ENCODE measurements at regions not wholly inside any gene's neighbourhood (a gene's known extent, or its start where the extent isn't known, plus 50 kb on each side); places are given as distances from the start of the nearest gene placed in this dataset.
A peak's percentile ranks its signal among the peaks of the same experiment; 100 is the strongest.

DNA sequence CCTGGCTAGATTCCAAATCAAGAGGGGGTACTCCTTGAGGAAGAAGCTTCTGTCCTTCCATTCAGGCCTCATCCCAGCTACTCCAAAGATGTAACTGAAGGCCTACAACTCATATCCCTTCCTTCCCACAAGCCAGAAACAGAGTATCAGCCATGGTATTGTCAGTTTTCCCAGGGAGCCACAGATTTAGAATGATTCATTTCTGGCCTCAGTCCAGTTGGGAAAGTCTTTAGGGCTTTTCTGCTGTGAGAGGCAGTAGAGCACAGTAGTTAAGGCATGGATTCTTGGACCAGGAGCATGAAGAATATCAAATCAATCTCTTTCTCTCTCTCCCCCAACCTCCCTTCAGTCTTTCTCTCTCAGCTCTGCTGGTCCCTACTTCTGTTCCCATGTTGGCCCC is 505.0 kb downstream of the BCOR start:
- in situ Hi-C loops (cut with MboI) = no loop called here

DNA sequence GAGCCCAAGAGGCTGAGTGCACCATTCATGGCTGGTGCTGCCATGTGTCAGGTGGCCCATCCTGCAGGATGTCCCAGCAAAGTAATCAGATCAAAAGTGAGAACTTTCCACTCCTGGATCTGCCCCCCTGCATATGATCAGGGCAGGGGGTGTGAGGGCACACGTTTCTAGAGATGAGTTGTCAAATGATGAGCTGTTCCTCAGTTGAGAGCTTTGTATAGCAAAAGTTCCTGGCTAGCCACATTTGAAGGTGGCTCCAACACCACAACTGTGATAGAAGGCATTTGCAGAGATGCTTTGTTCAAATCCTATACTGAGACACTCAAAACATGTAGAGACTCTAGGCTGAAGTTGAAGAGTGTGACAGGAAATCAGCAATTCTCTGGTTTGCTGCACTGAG is 501.8 kb downstream of the BCOR start:
- Histone ChIP-seq H3K4me2 (ENCODE audit: unreplicated experiment) (no peak overlapping the region), H3F3A (ENCODE audit: insufficient read depth) (no peaks in the 10 kb centered on the region), H2AFZ (no peak overlapping the region), H3K9me2 (ENCODE audit: insufficient read depth) (no peaks in the 10 kb centered on the region), H3K27ac (no peak overlapping the region), H3K79me2 (ENCODE audit: insufficient read depth) (no peaks in the 10 kb centered on the region), H3K4me1 (ENCODE audit: insufficient read depth) (no peaks in the 10 kb centered on the region), H3K9ac (no peak overlapping the region), H3K9me3 (ENCODE audit: low read depth) (no peaks in the 10 kb centered on the region), H3K4me3 (no peak overlapping the region), H4K20me1 (ENCODE audit: insufficient read depth) (no peaks in the 10 kb centered on the region), H3K27me3 (replicated peaks; ENCODE audit: insufficient read depth) (no peaks in the 10 kb centered on the region), H3K36me3 (ENCODE audit: low read depth) (no peaks in the 10 kb centered on the region)
- TF ChIP-seq EZH2phosphoT487 (IDR thresholded peaks at IDR 0.05; ENCODE audit: insufficient read depth, low read depth) (no peak), EZH2 (IDR thresholded peaks at IDR 0.05; ENCODE audit: insufficient read depth, poor library complexity, severe bottlenecking) (no peak)
- WGBS, 2 experiments (ENCODE audit: low coverage in 1 of 2, low lambda C conversion rate in 2 of 2, missing lambda C conversion rate in 2 of 2) = 0% methylated on average over 1 of the region's 1 CpG
- in situ Hi-C loops (cut with MboI) = no loop called here
- DNase-seq = no peak

More for the DNA sequence above, 505.0 kb downstream of the BCOR start:
- no peak overlapping the region for H3K4me2 ChIP-seq (ENCODE audit: unreplicated experiment)
- no peak overlapping the region for H3K4me3 ChIP-seq
- H3K9me2 ChIP-seq (ENCODE audit: insufficient read depth) = no peaks in the 10 kb centered on the region
- H2AFZ ChIP-seq = no peak overlapping the region
- H3K9me3 ChIP-seq (ENCODE audit: low read depth) = no peaks in the 10 kb centered on the region
- TF ChIP-seq EZH2 (IDR thresholded peaks at IDR 0.05; ENCODE audit: insufficient read depth, poor library complexity, severe bottlenecking) = no peak
- no peak for TF ChIP-seq EZH2phosphoT487 (IDR thresholded peaks at IDR 0.05; ENCODE audit: insufficient read depth, low read depth)
- no peaks in the 10 kb centered on the region for H4K20me1 ChIP-seq (ENCODE audit: insufficient read depth)
- no peaks in the 10 kb centered on the region for H3K4me1 ChIP-seq (ENCODE audit: insufficient read depth)
- peak; percentile 56 for DNase-seq
- no peak overlapping the region for H3K9ac ChIP-seq
- no peaks in the 10 kb centered on the region for H3K79me2 ChIP-seq (ENCODE audit: insufficient read depth)
- H3F3A ChIP-seq (ENCODE audit: insufficient read depth) = no peaks in the 10 kb centered on the region
- no peaks in the 10 kb centered on the region for H3K27me3 ChIP-seq (replicated peaks; ENCODE audit: insufficient read depth)
- no peak overlapping the region for H3K27ac ChIP-seq
- H3K36me3 ChIP-seq (ENCODE audit: low read depth) = no peaks in the 10 kb centered on the region

GRCh38 chrX:39596437-39596836 is 501.3 kb downstream of the BCOR start:
- Histone ChIP-seq H3K79me2 (ENCODE audit: insufficient read depth) (no peaks in the 10 kb centered on the region), H3F3A (ENCODE audit: insufficient read depth) (no peaks in the 10 kb centered on the region), H3K4me2 (ENCODE audit: unreplicated experiment) (no peak overlapping the region), H3K9me3 (ENCODE audit: low read depth) (no peaks in the 10 kb centered on the region), H3K4me1 (ENCODE audit: insufficient read depth) (no peaks in the 10 kb centered on the region), H3K9ac (no peak overlapping the region), H3K27ac (no peak overlapping the region), H2AFZ (no peak overlapping the region), H3K27me3 (replicated peaks; ENCODE audit: insufficient read depth) (no peaks in the 10 kb centered on the region), H4K20me1 (ENCODE audit: insufficient read depth) (no peaks in the 10 kb centered on the region), H3K4me3 (no peak overlapping the region), H3K9me2 (ENCODE audit: insufficient read depth) (no peaks in the 10 kb centered on the region), H3K36me3 (ENCODE audit: low read depth) (no peaks in the 10 kb centered on the region)
- in situ Hi-C loops (cut with MboI) = no loop called here
- no peak for DNase-seq
- TF ChIP-seq EZH2phosphoT487 (IDR thresholded peaks at IDR 0.05; ENCODE audit: insufficient read depth, low read depth) = no peak
- no peak for TF ChIP-seq EZH2 (IDR thresholded peaks at IDR 0.05; ENCODE audit: insufficient read depth, poor library complexity, severe bottlenecking)

- H3K9ac ChIP-seq = no peak overlapping the region
- H3K27me3 ChIP-seq (replicated peaks; ENCODE audit: insufficient read depth) = no peaks in the 10 kb centered on the region
- H3K4me1 ChIP-seq (ENCODE audit: insufficient read depth) = no peaks in the 10 kb centered on the region
- H3K79me2 ChIP-seq (ENCODE audit: insufficient read depth) = no peaks in the 10 kb centered on the region
- no peak overlapping the region for H3K4me3 ChIP-seq
- H3K27ac ChIP-seq = no peak overlapping the region
- H3K9me3 ChIP-seq (ENCODE audit: low read depth) = no peaks in the 10 kb centered on the region
- H3K36me3 ChIP-seq (ENCODE audit: low read depth) = no peaks in the 10 kb centered on the region
- in situ Hi-C loops (cut with MboI) = no loop called here
- no peaks in the 10 kb centered on the region for H4K20me1 ChIP-seq (ENCODE audit: insufficient read depth)
- TF ChIP-seq EZH2 (IDR thresholded peaks at IDR 0.05; ENCODE audit: insufficient read depth, poor library complexity, severe bottlenecking) = no peak
- no peak for TF ChIP-seq EZH2phosphoT487 (IDR thresholded peaks at IDR 0.05; ENCODE audit: insufficient read depth, low read depth)
- H3K4me2 ChIP-seq (ENCODE audit: unreplicated experiment) = no peak overlapping the region
- no peak overlapping the region for H2AFZ ChIP-seq
- H3K9me2 ChIP-seq (ENCODE audit: insufficient read depth) = no peaks in the 10 kb centered on the region
- H3F3A ChIP-seq (ENCODE audit: insufficient read depth) = no peaks in the 10 kb centered on the region
- DNase-seq = no peak
- 87 to 88% methylated on average over 6 of the region's 6 CpGs for WGBS, 2 experiments (ENCODE audit: low coverage in 1 of 2, low lambda C conversion rate in 2 of 2, missing lambda C conversion rate in 2 of 2)
These were observed 498.4 kb downstream of the BCOR start for GRCh38 chrX:39599339-39599738.

DNA sequence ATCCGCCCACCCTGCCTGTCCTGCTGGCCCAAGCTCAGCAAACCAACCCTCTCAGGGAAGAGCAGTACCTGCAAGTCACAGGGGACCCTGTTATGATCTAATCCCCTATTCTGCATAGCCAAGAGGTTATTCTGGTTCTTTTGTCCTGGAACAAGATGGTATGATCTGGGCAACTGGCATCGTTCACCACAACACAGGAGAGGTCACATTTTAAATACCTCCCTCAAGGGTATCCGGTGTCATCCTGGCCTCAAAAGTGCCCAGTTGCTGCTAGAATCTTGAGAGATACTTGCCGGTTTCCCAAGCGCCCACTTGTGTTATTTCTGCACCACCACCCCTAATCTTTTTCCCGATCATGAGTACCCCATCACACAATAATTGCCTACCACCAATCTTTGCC is 497.5 kb downstream of the BCOR start:
- Histone ChIP-seq H4K20me1 (ENCODE audit: insufficient read depth) (no peaks in the 10 kb centered on the region), H3F3A (ENCODE audit: insufficient read depth) (no peaks in the 10 kb centered on the region), H2AFZ (no peak overlapping the region), H3K79me2 (ENCODE audit: insufficient read depth) (no peaks in the 10 kb centered on the region), H3K36me3 (ENCODE audit: low read depth) (no peaks in the 10 kb centered on the region), H3K9me3 (ENCODE audit: low read depth) (no peaks in the 10 kb centered on the region), H3K9ac (no peak overlapping the region), H3K27me3 (replicated peaks; ENCODE audit: insufficient read depth) (no peaks in the 10 kb centered on the region), H3K27ac (no peak overlapping the region), H3K4me2 (ENCODE audit: unreplicated experiment) (no peak overlapping the region), H3K4me3 (no peak overlapping the region), H3K9me2 (ENCODE audit: insufficient read depth) (no peaks in the 10 kb centered on the region), H3K4me1 (ENCODE audit: insufficient read depth) (no peaks in the 10 kb centered on the region)
- DNase-seq = no peak
- TF ChIP-seq EZH2phosphoT487 (IDR thresholded peaks at IDR 0.05; ENCODE audit: insufficient read depth, low read depth) = no peak
- TF ChIP-seq EZH2 (IDR thresholded peaks at IDR 0.05; ENCODE audit: insufficient read depth, poor library complexity, severe bottlenecking) = no peak
- 53 to 54% methylated on average over 6 of the region's 6 CpGs for WGBS, 2 experiments (ENCODE audit: low coverage in 1 of 2, low lambda C conversion rate in 2 of 2, missing lambda C conversion rate in 2 of 2)
- in situ Hi-C loops (cut with MboI) = no loop called here
